HG03066 (cell line): ENCODE measurements at regions not wholly inside any gene's neighbourhood (a gene's known extent, or its start where the extent isn't known, plus 50 kb on each side); places are given as distances from the start of the nearest gene placed in this dataset.

ENCODE experiments used
- ATAC-seq: cut with Tn5 transposase; IDR thresholded peaks from one replicate; pipeline ENCODE4 v1.9.1; 2021; ENCODE audit warnings: low read depth; ENCODE audit not compliant: unreplicated experiment

- no peak for ATAC-seq
Measured at GRCh38 chr12:13455778-13456144, 259.2 kb downstream of the EMP1 start.

- ATAC-seq: no peak
Measured at GRCh38 chr12:13454991-13455777, 258.7 kb downstream of the EMP1 start.

GRCh38 chr12:13452955-13453570 is 256.5 kb downstream of the EMP1 start:
- no peak for ATAC-seq

GRCh38 chr12:13451776-13452175 is 255.2 kb downstream of the EMP1 start:
- ATAC-seq: no peak

GRCh38 chr12:13450231-13451080 is 253.9 kb downstream of the EMP1 start:
- ATAC-seq: no peak

GRCh38 chr12:13444076-13444475 is 247.6 kb downstream of the EMP1 start:
- ATAC-seq: no peak

GRCh38 chr12:13443498-13443897 is 247.0 kb downstream of the EMP1 start:
- ATAC-seq: no peak

- no peak for ATAC-seq
Measured at GRCh38 chr12:13443028-13443427, 246.5 kb downstream of the EMP1 start.

GRCh38 chr12:13442457-13442856 is 245.9 kb downstream of the EMP1 start:
- ATAC-seq: no peak

- ATAC-seq: no peak
Measured at GRCh38 chr12:13440844-13441243, 244.3 kb downstream of the EMP1 start.

- no peak for ATAC-seq
Measured at GRCh38 chr12:13437541-13437940, 241.0 kb downstream of the EMP1 start.

GRCh38 chr12:13436696-13437391 is 240.3 kb downstream of the EMP1 start:
- no peak for ATAC-seq

- ATAC-seq: no peak
Measured at GRCh38 chr12:13436182-13436581, 239.7 kb downstream of the EMP1 start.

GRCh38 chr12:13435235-13435933 is 238.9 kb downstream of the EMP1 start:
- no peak for ATAC-seq

- ATAC-seq: no peak
Measured at GRCh38 chr12:13433768-13434167, 237.2 kb downstream of the EMP1 start.

GRCh38 chr12:13431041-13431440 is 234.5 kb downstream of the EMP1 start:
- ATAC-seq: no peak

GRCh38 chr12:13428538-13429265 is 232.2 kb downstream of the EMP1 start:
- ATAC-seq: no peak

- ATAC-seq: no peak
Measured at GRCh38 chr12:13425766-13426165, 229.2 kb downstream of the EMP1 start.

GRCh38 chr12:13422291-13422690 is 225.8 kb downstream of the EMP1 start:
- no peak for ATAC-seq

GRCh38 chr12:13417516-13417915 is 221.0 kb downstream of the EMP1 start:
- no peak for ATAC-seq
